Activated CD4-positive, alpha-beta T cell treated with anti-CD3 and anti-CD28 coated beads for 4 hours (primary cell): ENCODE measurements at regions not wholly inside any gene's neighbourhood (a gene's known extent, or its start where the extent isn't known, plus 50 kb on each side); places are given as distances from the start of the nearest gene placed in this dataset.

Experiments used
- DNase-seq, 2 donors: peaks; one replicate each; pipeline ENCODE4 v3.0.0-alpha.2; 2020

DNA sequence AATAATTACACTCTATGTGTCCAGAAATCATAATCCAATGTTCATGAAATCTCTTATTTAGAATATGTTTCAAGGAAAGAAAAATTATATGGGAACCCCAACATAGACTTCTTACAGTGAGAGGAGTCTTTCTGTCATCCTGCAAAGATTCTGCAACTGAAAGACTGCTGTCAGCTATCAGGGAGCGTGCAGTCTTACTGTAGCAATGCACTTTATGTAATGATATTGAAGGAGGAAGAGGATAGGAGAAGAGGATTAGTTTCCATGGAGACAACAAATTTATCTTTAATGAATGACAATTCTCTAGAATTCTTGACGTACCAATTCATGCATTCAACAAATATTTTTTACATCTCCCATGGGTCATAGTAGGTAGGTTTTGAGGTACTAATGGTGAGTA, 61.3 kb upstream of the MYT1L start:
- DNase-seq: no peak

DNA sequence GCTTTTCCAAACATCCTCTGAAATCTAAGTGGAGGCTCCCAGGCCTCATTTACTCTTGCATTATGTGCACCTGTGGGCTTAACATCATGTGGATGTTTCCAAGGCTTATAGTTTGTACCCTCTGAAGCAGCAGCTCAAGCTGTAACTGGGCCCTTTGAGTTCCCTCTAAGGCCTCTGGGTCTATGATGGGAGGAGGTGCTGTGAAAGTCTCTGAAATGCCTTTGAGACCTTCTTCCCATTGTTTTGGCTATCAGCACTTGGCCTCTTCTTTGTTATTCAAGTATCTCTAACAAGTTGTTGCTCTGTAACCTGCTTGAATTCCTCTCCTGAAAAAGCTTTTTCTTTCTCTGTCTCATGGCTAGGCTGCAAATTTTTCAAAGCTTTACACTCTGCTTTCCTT, 58.1 kb upstream of the MYT1L start:
- DNase-seq: no peak
